OCI-LY7 (cell line): ENCODE measurements at regions not wholly inside any gene's neighbourhood (a gene's known extent, or its start where the extent isn't known, plus 50 kb on each side); places are given as distances from the start of the nearest gene placed in this dataset.
A peak's percentile ranks its signal among the peaks of the same experiment; 100 is the strongest.

Source experiments
- BruUV-seq: library from RNA; stranded (reverse); fragments of 400-500 nt; replicated peaks from 2 replicates; lab custom pipeline; 2021; lab: Mats Ljungman, UMichigan
- CTCF ChIA-PET: fragments of 300-600 bp; sonication (Branson Sonifier 250); formaldehyde crosslinking; loops from one replicate; lab custom pipeline; 2022; ENCODE audit warnings: antibody characterized with exemption; ENCODE audit not compliant: unreplicated experiment; lab: Charles Lee
- POLR2A ChIA-PET: fragments of 300-600 bp; sonication (Branson Sonifier 250); formaldehyde crosslinking; loops from one replicate; lab custom pipeline; 2022; ENCODE audit warnings: antibody characterized with exemption; lab: Charles Lee
- DNase-seq: peaks from one replicate; pipeline ENCODE4 v3.0.0-alpha.2; 2015; ENCODE audit warnings: low spot score
- H2AFZ ChIP-seq: fragments of 200-600 bp; sonication (generic), shearing (Covaris generic); 2 replicates; pipeline ENCODE4 v1.6.1; 2014; ENCODE audit warnings: mild to moderate bottlenecking, antibody characterized with exemption, low read length, moderate library complexity
- H3K27ac ChIP-seq: fragments of 200-600 bp; sonication (generic); 2 replicates; pipeline ENCODE4 v1.5.1; 2014; ENCODE audit warnings: mixed run types, low read depth, mild to moderate bottlenecking, moderate library complexity, low read length, inconsistent platforms; ENCODE audit not compliant: poor library complexity, severe bottlenecking
- H3K36me3 ChIP-seq: fragments of 200-600 bp; sonication (generic); 2 replicates; pipeline ENCODE4 v1.6.1; 2014; ENCODE audit warnings: mild to moderate bottlenecking, antibody characterized with exemption, low read length, moderate library complexity, mixed read lengths; ENCODE audit not compliant: insufficient read depth
- H3K4me1 ChIP-seq: fragments of 200-600 bp; sonication (generic); 2 replicates; pipeline ENCODE4 v1.5.1; 2014; ENCODE audit warnings: mild to moderate bottlenecking, low read length; ENCODE audit not compliant: insufficient read depth, poor library complexity, severe bottlenecking
- H3K4me2 ChIP-seq: fragments of 200-600 bp; sonication (generic); 2 replicates; pipeline ENCODE4 v1.6.1; 2014; ENCODE audit warnings: mild to moderate bottlenecking, low read length
- H3K4me3 ChIP-seq: fragments of 200-600 bp; sonication (generic); 2 replicates; pipeline ENCODE4 v1.5.1; 2014; ENCODE audit warnings: mild to moderate bottlenecking, low read depth, low read length; ENCODE audit not compliant: poor library complexity, severe bottlenecking
- H3K79me2 ChIP-seq: fragments of 200-600 bp; sonication (generic); 2 replicates; pipeline ENCODE4 v1.6.1; 2016; ENCODE audit warnings: low read depth, mild to moderate bottlenecking, low read length, moderate library complexity, mixed read lengths; ENCODE audit not compliant: insufficient read depth
- H3K9me2 ChIP-seq: fragments of 200-600 bp; sonication (generic); 2 replicates; pipeline ENCODE4 v1.6.1; 2016; ENCODE audit warnings: mild to moderate bottlenecking, low read length, mixed read lengths; ENCODE audit not compliant: insufficient read depth
- H3K9me3 ChIP-seq: fragments of 200-600 bp; sonication (generic); 2 replicates; pipeline ENCODE4 v1.6.1; 2014; ENCODE audit warnings: mild to moderate bottlenecking, mixed run types, low read length, mixed read lengths
- H4K20me1 ChIP-seq: fragments of 200-600 bp; sonication (generic); 2 replicates; pipeline ENCODE4 v1.6.1; 2014; ENCODE audit warnings: mild to moderate bottlenecking, antibody characterized with exemption, low read length, moderate library complexity, mixed read lengths; ENCODE audit not compliant: insufficient read depth
- CTCF ChIP-seq: fragments of 200-600 bp; sonication (generic); conservative IDR thresholded peaks from 2 replicates; pipeline ENCODE4 v1.5.1; 2014; ENCODE audit warnings: mild to moderate bottlenecking, antibody characterized with exemption, low read length, moderate library complexity, mixed read lengths
- EZH2phosphoT487 ChIP-seq: fragments of 200-600 bp; sonication (generic); IDR thresholded peaks from 2 replicates; pipeline ENCODE4 v1.6.1; 2018; ENCODE audit warnings: low read depth, borderline replicate concordance, mild to moderate bottlenecking, mixed run types, antibody characterized with exemption, low read length, moderate library complexity, mixed read lengths
- intact Hi-C: fragments of 100-400 bp; cut with micrococcal nuclease; formaldehyde crosslinking; loops from one replicate; pipeline ENCODE4 v1.10.0; 2022; ENCODE audit not compliant: unreplicated experiment

- H3K4me1 ChIP-seq: peaks cover 8% of the 10 kb centered on the region
- no peak overlapping the region for H2AFZ ChIP-seq
- H4K20me1 ChIP-seq: no peaks in the 10 kb centered on the region
- POLR2A ChIA-PET: interaction anchor here (0.6 kb wide), 1 partner anchor 13 kb away, joined by 3 read pairs; no protein-coding TSS in a partner anchor
- intact Hi-C loops: no loop called here
- CTCF ChIA-PET: no interaction called here
- BruUV-seq: no TSS peak
- H3K9me2 ChIP-seq: no peaks in the 10 kb centered on the region
- TF ChIP-seq EZH2phosphoT487 (no peak), CTCF (no peak)
- DNase-seq: no peak
- no peak overlapping the region for H3K27ac ChIP-seq
- H3K36me3 ChIP-seq: no peaks in the 10 kb centered on the region
- no peaks in the 10 kb centered on the region for H3K79me2 ChIP-seq
- H3K4me3 ChIP-seq: no peak overlapping the region
- no peaks in the 10 kb centered on the region for H3K9me3 ChIP-seq
- H3K4me2 ChIP-seq: no peak overlapping the region
Observed at GRCh38 chr5:98463222-98463621, 310.2 kb upstream of the RGMB start.

GRCh38 chr5:98463676-98464075 is 309.8 kb upstream of the RGMB start:
- no peak overlapping the region for H3K4me3 ChIP-seq
- peaks cover 8% of the 10 kb centered on the region for H3K4me1 ChIP-seq
- H3K36me3 ChIP-seq: no peaks in the 10 kb centered on the region
- BruUV-seq: no TSS peak
- H3K4me2 ChIP-seq: no peak overlapping the region
- TF ChIP-seq EZH2phosphoT487 (no peak), CTCF (no peak)
- CTCF ChIA-PET: no interaction called here
- H3K9me3 ChIP-seq: no peaks in the 10 kb centered on the region
- intact Hi-C loops: no loop called here
- no peaks in the 10 kb centered on the region for H3K79me2 ChIP-seq
- H3K9me2 ChIP-seq: no peaks in the 10 kb centered on the region
- H2AFZ ChIP-seq: no peak overlapping the region
- H4K20me1 ChIP-seq: no peaks in the 10 kb centered on the region
- H3K27ac ChIP-seq: no peak overlapping the region
- no peak for DNase-seq
- POLR2A ChIA-PET: interaction anchor here (0.6 kb wide), 1 partner anchor 13 kb away, joined by 3 read pairs; no protein-coding TSS in a partner anchor

- ChIA-PET CTCF (no interaction called here), POLR2A (no interaction called here)
- Histone ChIP-seq H4K20me1 (no peaks in the 10 kb centered on the region), H2AFZ (no peak overlapping the region), H3K27ac (no peak overlapping the region), H3K9me3 (no peaks in the 10 kb centered on the region), H3K36me3 (no peaks in the 10 kb centered on the region), H3K4me1 (peaks cover 8% of the 10 kb centered on the region), H3K79me2 (no peaks in the 10 kb centered on the region), H3K9me2 (no peaks in the 10 kb centered on the region), H3K4me3 (no peak overlapping the region), H3K4me2 (no peak overlapping the region)
- TF ChIP-seq CTCF: no peak
- TF ChIP-seq EZH2phosphoT487: no peak
- intact Hi-C loops: no loop called here
- BruUV-seq: no TSS peak
- peak; percentile 38 for DNase-seq
Observed at GRCh38 chr5:98464737-98465330, 308.6 kb upstream of the RGMB start.
